ENCODE measurements at regions not wholly inside any gene's neighbourhood (a gene's known extent, or its start where the extent isn't known, plus 50 kb on each side); places are given as distances from the start of the nearest gene placed in this dataset.

GRCh38 chr20:21019468-21019813 is 86.7 kb downstream of the LINC00237 start:
- Histone ChIP-seq H4K8ac (ENCODE audit: low read length) (no peak overlapping the region), H3K4me1 (ENCODE audit: control insufficient read depth, insufficient read depth, low read depth, low read length) (no peaks in the 10 kb centered on the region), H3K4ac (ENCODE audit: low read depth in 1 of 2, low read length in 2 of 2) (no peak overlapping the region), H4K91ac (ENCODE audit: low read length) (no peak overlapping the region), H3K36me3 (ENCODE audit: control insufficient read depth in 1 of 2, insufficient read depth in 2 of 2, low read depth in 1 of 2, low read length in 2 of 2) (no peaks in the 10 kb centered on the region), H2BK12ac (ENCODE audit: low read length in 2 of 2) (no peak overlapping the region), H3K27me3 (ENCODE audit: control insufficient read depth in 1 of 2, insufficient read depth in 1 of 2, low read length in 2 of 2) (peaks cover 0 to 41% of the 10 kb centered on the region in 2 experiments), H3K9ac (ENCODE audit: low read length) (no peak overlapping the region), H2AFZ (ENCODE audit: low read depth, low read length) (no peak overlapping the region), H3K14ac (ENCODE audit: low read length in 2 of 2) (no peak overlapping the region), H3K9me3 (ENCODE audit: control insufficient read depth, low read length) (no peaks in the 10 kb centered on the region), H2BK15ac (ENCODE audit: low read depth, poor library complexity, severe bottlenecking) (no peak overlapping the region), H2AK5ac (ENCODE audit: low read length, severe bottlenecking) (no peak overlapping the region), H2BK5ac (ENCODE audit: low read depth, low read length, poor library complexity, severe bottlenecking) (no peak overlapping the region), H2BK120ac (ENCODE audit: low read depth, low read length) (no peak overlapping the region), H3K79me1 (replicated peaks; ENCODE audit: low read length, poor library complexity, severe bottlenecking) (no peaks in the 10 kb centered on the region), H3K4me3 (ENCODE audit: insufficient read depth in 1 of 2, low read depth in 1 of 2, low read length in 2 of 2) (no peak overlapping the region), H3K4me2 (ENCODE audit: low read length, poor library complexity, severe bottlenecking) (no peak overlapping the region), H3K27ac (ENCODE audit: low read length, poor library complexity, severe bottlenecking) (no peak overlapping the region), H3K23ac (ENCODE audit: low read length in 2 of 2) (no peak overlapping the region), H3K18ac (ENCODE audit: low read depth in 1 of 2, low read length in 2 of 2) (no peak overlapping the region)
- 91% methylated on average over 4 of the region's 10 CpGs for WGBS
- no peak for DNase-seq

- H3K4me3 ChIP-seq (ENCODE audit: insufficient read depth in 1 of 2, low read depth in 1 of 2, low read length in 2 of 2), result no peak overlapping the region
- H3K79me1 ChIP-seq (replicated peaks; ENCODE audit: low read length, poor library complexity, severe bottlenecking), result no peaks in the 10 kb centered on the region
- no peak overlapping the region for H3K23ac ChIP-seq (ENCODE audit: low read length in 2 of 2)
- H3K27ac ChIP-seq (ENCODE audit: low read length, poor library complexity, severe bottlenecking), result no peak overlapping the region
- no peak overlapping the region for H2BK5ac ChIP-seq (ENCODE audit: low read depth, low read length, poor library complexity, severe bottlenecking)
- peaks cover 0 to 41% of the 10 kb centered on the region in 2 experiments for H3K27me3 ChIP-seq (ENCODE audit: control insufficient read depth in 1 of 2, insufficient read depth in 1 of 2, low read length in 2 of 2)
- H2BK120ac ChIP-seq (ENCODE audit: low read depth, low read length), result no peak overlapping the region
- H3K4ac ChIP-seq (ENCODE audit: low read depth in 1 of 2, low read length in 2 of 2), result no peak overlapping the region
- no peak overlapping the region for H3K14ac ChIP-seq (ENCODE audit: low read length in 2 of 2)
- H3K9me3 ChIP-seq (ENCODE audit: control insufficient read depth, low read length), result no peaks in the 10 kb centered on the region
- no peak overlapping the region for H2AFZ ChIP-seq (ENCODE audit: low read depth, low read length)
- DNase-seq, result no peak
- 77% methylated on average over 4 of the region's 4 CpGs for WGBS
- H3K9ac ChIP-seq (ENCODE audit: low read length), result no peak overlapping the region
- no peak overlapping the region for H4K8ac ChIP-seq (ENCODE audit: low read length)
- H2AK5ac ChIP-seq (ENCODE audit: low read length, severe bottlenecking), result no peak overlapping the region
- H3K18ac ChIP-seq (ENCODE audit: low read depth in 1 of 2, low read length in 2 of 2), result no peak overlapping the region
- no peaks in the 10 kb centered on the region for H3K4me1 ChIP-seq (ENCODE audit: control insufficient read depth, insufficient read depth, low read depth, low read length)
- no peak overlapping the region for H2BK12ac ChIP-seq (ENCODE audit: low read length in 2 of 2)
- H4K91ac ChIP-seq (ENCODE audit: low read length), result no peak overlapping the region
- H3K4me2 ChIP-seq (ENCODE audit: low read length, poor library complexity, severe bottlenecking), result no peak overlapping the region
- no peaks in the 10 kb centered on the region for H3K36me3 ChIP-seq (ENCODE audit: control insufficient read depth in 1 of 2, insufficient read depth in 2 of 2, low read depth in 1 of 2, low read length in 2 of 2)
- H2BK15ac ChIP-seq (ENCODE audit: low read depth, poor library complexity, severe bottlenecking), result no peak overlapping the region
Observed at GRCh38 chr20:21018576-21018975, 87.6 kb downstream of the LINC00237 start.

- H3K9ac ChIP-seq (ENCODE audit: low read length), result no peak overlapping the region
- H4K8ac ChIP-seq (ENCODE audit: low read length), result no peak overlapping the region
- no peak overlapping the region for H2BK12ac ChIP-seq (ENCODE audit: low read length in 2 of 2)
- H2BK5ac ChIP-seq (ENCODE audit: low read depth, low read length, poor library complexity, severe bottlenecking), result no peak overlapping the region
- no peak overlapping the region for H3K18ac ChIP-seq (ENCODE audit: low read depth in 1 of 2, low read length in 2 of 2)
- H3K4me2 ChIP-seq (ENCODE audit: low read length, poor library complexity, severe bottlenecking), result no peak overlapping the region
- no peak overlapping the region for H4K91ac ChIP-seq (ENCODE audit: low read length)
- H3K4me1 ChIP-seq (ENCODE audit: control insufficient read depth, insufficient read depth, low read depth, low read length), result no peaks in the 10 kb centered on the region
- H2BK15ac ChIP-seq (ENCODE audit: low read depth, poor library complexity, severe bottlenecking), result no peak overlapping the region
- H3K9me3 ChIP-seq (ENCODE audit: control insufficient read depth, low read length), result no peaks in the 10 kb centered on the region
- DNase-seq, result no peak
- H3K79me1 ChIP-seq (replicated peaks; ENCODE audit: low read length, poor library complexity, severe bottlenecking), result no peaks in the 10 kb centered on the region
- no peak overlapping the region for H3K4me3 ChIP-seq (ENCODE audit: insufficient read depth in 1 of 2, low read depth in 1 of 2, low read length in 2 of 2)
- H2AFZ ChIP-seq (ENCODE audit: low read depth, low read length), result no peak overlapping the region
- H2AK5ac ChIP-seq (ENCODE audit: low read length, severe bottlenecking), result no peak overlapping the region
- no peak overlapping the region for H3K4ac ChIP-seq (ENCODE audit: low read depth in 1 of 2, low read length in 2 of 2)
- no peak overlapping the region for H2BK120ac ChIP-seq (ENCODE audit: low read depth, low read length)
- peaks cover 0 to 41% of the 10 kb centered on the region in 2 experiments for H3K27me3 ChIP-seq (ENCODE audit: control insufficient read depth in 1 of 2, insufficient read depth in 1 of 2, low read length in 2 of 2)
- no peaks in the 10 kb centered on the region for H3K36me3 ChIP-seq (ENCODE audit: control insufficient read depth in 1 of 2, insufficient read depth in 2 of 2, low read depth in 1 of 2, low read length in 2 of 2)
- 82% methylated on average over 11 of the region's 11 CpGs for WGBS
- no peak overlapping the region for H3K27ac ChIP-seq (ENCODE audit: low read length, poor library complexity, severe bottlenecking)
- H3K23ac ChIP-seq (ENCODE audit: low read length in 2 of 2), result no peak overlapping the region
- no peak overlapping the region for H3K14ac ChIP-seq (ENCODE audit: low read length in 2 of 2)
Observed at GRCh38 chr20:21017528-21018085, 88.6 kb downstream of the LINC00237 start.

GRCh38 chr20:21016751-21017150 is 89.4 kb downstream of the LINC00237 start:
- Histone ChIP-seq H3K14ac (ENCODE audit: low read length in 2 of 2) (no peak overlapping the region), H3K4ac (ENCODE audit: low read depth in 1 of 2, low read length in 2 of 2) (no peak overlapping the region), H3K36me3 (ENCODE audit: control insufficient read depth in 1 of 2, insufficient read depth in 2 of 2, low read depth in 1 of 2, low read length in 2 of 2) (no peaks in the 10 kb centered on the region), H3K18ac (ENCODE audit: low read depth in 1 of 2, low read length in 2 of 2) (no peak overlapping the region), H3K23ac (ENCODE audit: low read length in 2 of 2) (no peak overlapping the region), H3K4me3 (ENCODE audit: insufficient read depth in 1 of 2, low read depth in 1 of 2, low read length in 2 of 2) (no peak overlapping the region), H4K8ac (ENCODE audit: low read length) (no peak overlapping the region), H3K4me2 (ENCODE audit: low read length, poor library complexity, severe bottlenecking) (no peak overlapping the region), H4K91ac (ENCODE audit: low read length) (no peak overlapping the region), H2BK120ac (ENCODE audit: low read depth, low read length) (no peak overlapping the region), H2BK12ac (ENCODE audit: low read length in 2 of 2) (no peak overlapping the region), H3K9me3 (ENCODE audit: control insufficient read depth, low read length) (no peaks in the 10 kb centered on the region), H3K4me1 (ENCODE audit: control insufficient read depth, insufficient read depth, low read depth, low read length) (no peaks in the 10 kb centered on the region), H2AFZ (ENCODE audit: low read depth, low read length) (no peak overlapping the region), H2AK5ac (ENCODE audit: low read length, severe bottlenecking) (no peak overlapping the region), H2BK5ac (ENCODE audit: low read depth, low read length, poor library complexity, severe bottlenecking) (no peak overlapping the region), H3K79me1 (replicated peaks; ENCODE audit: low read length, poor library complexity, severe bottlenecking) (no peaks in the 10 kb centered on the region), H2BK15ac (ENCODE audit: low read depth, poor library complexity, severe bottlenecking) (no peak overlapping the region), H3K27ac (ENCODE audit: low read length, poor library complexity, severe bottlenecking) (no peak overlapping the region), H3K27me3 (ENCODE audit: control insufficient read depth in 1 of 2, insufficient read depth in 1 of 2, low read length in 2 of 2) (peaks cover 0 to 41% of the 10 kb centered on the region in 2 experiments), H3K9ac (ENCODE audit: low read length) (no peak overlapping the region)
- 81% methylated on average over 2 of the region's 3 CpGs for WGBS
- no peak for DNase-seq

Measured in mesenchymal stem cell (in vitro differentiated cells and primary cell).